Fibroblast of villous mesenchyme (primary cell): ENCODE measurements at regions not wholly inside any gene's neighbourhood (a gene's known extent, or its start where the extent isn't known, plus 50 kb on each side); places are given as distances from the start of the nearest gene placed in this dataset.
"Not testable (repeated sequence)": the region's sequence is repeated elsewhere in the genome, so short reads cannot be mapped to it uniquely, and the experiment has no call there.

Experiments used
- DNase-seq: peaks from one replicate; pipeline ENCODE4 v3.0.0-alpha.2; 2010; ENCODE audit warnings: low read depth
- H3K4me3 ChIP-seq: 2 replicates; pipeline ENCODE4 v1.5.1; 2011; ENCODE audit warnings: low read depth, mild to moderate bottlenecking, low read length
- CTCF ChIP-seq: IDR thresholded peaks from 2 replicates; pipeline ENCODE4 v1.5.1; 2012; ENCODE audit warnings: low read depth, mild to moderate bottlenecking, low read length; ENCODE audit not compliant: insufficient read depth

- TF ChIP-seq CTCF, result no peak
- DNase-seq, result no peak
- no peak overlapping the region for H3K4me3 ChIP-seq
These were observed 251.5 kb upstream of the RASGEF1B start for GRCh38 chr4:81723019-81723884.

- TF ChIP-seq CTCF, result no peak
- H3K4me3 ChIP-seq, result no peak overlapping the region
- DNase-seq, result no peak
These were observed 250.7 kb upstream of the RASGEF1B start for GRCh38 chr4:81722290-81722851.

- no peak for TF ChIP-seq CTCF
- no peak for DNase-seq
- no peak overlapping the region for H3K4me3 ChIP-seq
These were observed 244.1 kb upstream of the RASGEF1B start for GRCh38 chr4:81715757-81716156.

GRCh38 chr4:81715357-81715756, 243.7 kb upstream of the RASGEF1B start:
- H3K4me3 ChIP-seq, DNase-seq: not testable (repeated sequence)

GRCh38 chr4:81714291-81714690, 242.6 kb upstream of the RASGEF1B start:
- no peak overlapping the region for H3K4me3 ChIP-seq
- TF ChIP-seq CTCF, result no peak
- DNase-seq, result no peak

GRCh38 chr4:81712714-81713113, 241.0 kb upstream of the RASGEF1B start:
- no peak for TF ChIP-seq CTCF
- no peak for DNase-seq

GRCh38 chr4:81704461-81704860, 232.8 kb upstream of the RASGEF1B start:
- no peak for TF ChIP-seq CTCF
- H3K4me3 ChIP-seq, result no peak overlapping the region
- no peak for DNase-seq

More at GRCh38 chr4:81712714-81713113, 241.0 kb upstream of the RASGEF1B start:
- no peak overlapping the region for H3K4me3 ChIP-seq
